Keratinocyte (primary cell): ENCODE measurements at regions not wholly inside any gene's neighbourhood (a gene's known extent, or its start where the extent isn't known, plus 50 kb on each side); places are given as distances from the start of the nearest gene placed in this dataset.

Source experiments
- EZH2 ChIP-seq: IDR thresholded peaks from one replicate; pipeline ENCODE4 v1.6.1; 2012; ENCODE audit warnings: inconsistent platforms, mild to moderate bottlenecking, low read length, moderate library complexity
- TF ChIP-seq, protein P1 (sequence below), 3 experiments: IDR thresholded peaks in 1 of 3; conservative IDR thresholded peaks in 1 of 3; optimal IDR thresholded peaks in 1 of 3; 2 replicates in 2 of 3; 3 replicates in 1 of 3; pipeline versions ENCODE3 to v1.5.1; 2011; ENCODE audit warnings: low read length in 3 of 3, mild to moderate bottlenecking in 3 of 3, moderate library complexity in 2 of 3, control low read depth in 1 of 3, inconsistent platforms in 1 of 3; ENCODE audit not compliant: insufficient read depth in 2 of 3; ENCODE audit errors: extremely low read depth in 1 of 3

DNA sequence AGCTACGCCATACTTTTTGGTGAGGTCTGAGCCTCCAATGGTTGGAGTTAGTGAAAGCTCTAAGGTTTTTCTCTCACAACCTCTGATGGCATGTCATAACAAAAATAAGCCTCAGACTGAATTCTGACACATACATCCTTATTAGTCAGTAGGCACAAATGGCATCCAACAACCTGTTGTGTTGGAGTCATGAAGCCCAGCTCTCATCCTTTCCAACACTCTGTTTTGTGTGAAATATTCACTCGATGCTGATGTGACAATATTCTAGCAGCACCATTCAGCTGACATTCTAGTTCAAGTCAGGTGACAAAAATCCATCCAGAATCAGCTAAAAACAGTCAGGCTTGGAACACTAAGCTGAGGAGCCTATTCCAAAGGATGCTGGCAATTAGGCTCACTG is 603.2 kb upstream of the ID2 start:
- TF ChIP-seq, protein P1, sequence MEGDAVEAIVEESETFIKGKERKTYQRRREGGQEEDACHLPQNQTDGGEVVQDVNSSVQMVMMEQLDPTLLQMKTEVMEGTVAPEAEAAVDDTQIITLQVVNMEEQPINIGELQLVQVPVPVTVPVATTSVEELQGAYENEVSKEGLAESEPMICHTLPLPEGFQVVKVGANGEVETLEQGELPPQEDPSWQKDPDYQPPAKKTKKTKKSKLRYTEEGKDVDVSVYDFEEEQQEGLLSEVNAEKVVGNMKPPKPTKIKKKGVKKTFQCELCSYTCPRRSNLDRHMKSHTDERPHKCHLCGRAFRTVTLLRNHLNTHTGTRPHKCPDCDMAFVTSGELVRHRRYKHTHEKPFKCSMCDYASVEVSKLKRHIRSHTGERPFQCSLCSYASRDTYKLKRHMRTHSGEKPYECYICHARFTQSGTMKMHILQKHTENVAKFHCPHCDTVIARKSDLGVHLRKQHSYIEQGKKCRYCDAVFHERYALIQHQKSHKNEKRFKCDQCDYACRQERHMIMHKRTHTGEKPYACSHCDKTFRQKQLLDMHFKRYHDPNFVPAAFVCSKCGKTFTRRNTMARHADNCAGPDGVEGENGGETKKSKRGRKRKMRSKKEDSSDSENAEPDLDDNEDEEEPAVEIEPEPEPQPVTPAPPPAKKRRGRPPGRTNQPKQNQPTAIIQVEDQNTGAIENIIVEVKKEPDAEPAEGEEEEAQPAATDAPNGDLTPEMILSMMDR (optimal IDR thresholded peaks at IDR 0.05 in 1 of 3, IDR thresholded peaks at IDR 0.05 in 1 of 3, conservative IDR thresholded peaks at IDR 0.05 in 1 of 3; ENCODE audit: extremely low read depth in 1 of 3, insufficient read depth in 2 of 3, low read length in 3 of 3) = no peak
- TF ChIP-seq EZH2 = no peak
